IMR-90 (cell line): ENCODE measurements at regions not wholly inside any gene's neighbourhood (a gene's known extent, or its start where the extent isn't known, plus 50 kb on each side); places are given as distances from the start of the nearest gene placed in this dataset.

ENCODE experiments used
- ATAC-seq: fragments of 200-7000 bp; cut with Tn5 transposase; 2 replicates; pipeline ENCODE4 v1.9.1; 2020; ENCODE audit warnings: low read depth, mild to moderate bottlenecking, moderate library complexity
- BruUV-seq: library from RNA; stranded (reverse); fragments of 400-500 nt; replicated peaks from 2 replicates; lab custom pipeline; 2021; lab: Mats Ljungman, UMichigan
- CTCF ChIA-PET: fragments of 300-600 bp; formaldehyde crosslinking; extraction: SDS; loops from one replicate; lab custom pipeline; 2021; ENCODE audit warnings: antibody characterized with exemption; lab: Yijun Ruan, JAX
- POLR2A ChIA-PET: fragments of 300-600 bp; sonication (Branson Sonifier 250); formaldehyde crosslinking; loops from one replicate; lab custom pipeline; 2022; ENCODE audit warnings: antibody characterized with exemption; ENCODE audit not compliant: unreplicated experiment; lab: Charles Lee
- DNase-seq: peaks from one replicate; pipeline ENCODE4 v3.0.0; 2013
- H2AFZ ChIP-seq: replicated peaks from 2 replicates; pipeline ENCODE3; 2013; ENCODE audit warnings: low read length, mild to moderate bottlenecking; ENCODE audit not compliant: poor library complexity
- H2AK5ac ChIP-seq: 2 replicates; pipeline ENCODE4 v1.6.1; 2013; ENCODE audit warnings: low read depth, low read length, inconsistent platforms
- H2AK9ac ChIP-seq: replicated peaks from 2 replicates; pipeline ENCODE3; 2013; ENCODE audit warnings: mild to moderate bottlenecking, low read depth, low read length, moderate library complexity; ENCODE audit not compliant: poor library complexity
- H2BK120ac ChIP-seq: 2 replicates; pipeline ENCODE4 v1.6.1; 2013; ENCODE audit warnings: low read depth, low read length, inconsistent platforms
- H2BK15ac ChIP-seq: 3 replicates; pipeline ENCODE4 v1.6.1; 2013; ENCODE audit warnings: low read depth, low read length, inconsistent platforms
- H2BK20ac ChIP-seq: 2 replicates; pipeline ENCODE4 v1.6.1; 2013; ENCODE audit warnings: low read depth, mild to moderate bottlenecking, inconsistent platforms, low read length, moderate library complexity
- H2BK5ac ChIP-seq: 2 replicates; pipeline ENCODE4 v1.6.1; 2013; ENCODE audit warnings: mild to moderate bottlenecking, low read depth, low read length, inconsistent platforms; ENCODE audit not compliant: poor library complexity, severe bottlenecking
- H3K14ac ChIP-seq: replicated peaks from 2 replicates; pipeline ENCODE4 v1.6.1; 2013; ENCODE audit warnings: low read depth, low read length, inconsistent platforms
- H3K18ac ChIP-seq: 2 replicates; pipeline ENCODE4 v1.6.1; 2013; ENCODE audit warnings: low read depth, low read length, control low read depth
- H3K23ac ChIP-seq: 2 replicates; pipeline ENCODE4 v1.6.1; 2013; ENCODE audit warnings: low read depth, low read length, inconsistent platforms
- H3K27ac ChIP-seq: 2 replicates; pipeline ENCODE4 v1.5.1; 2013; ENCODE audit warnings: mild to moderate bottlenecking, control low read depth, low read length; ENCODE audit not compliant: insufficient read depth
- H3K27me3 ChIP-seq: 2 replicates; pipeline ENCODE4 v1.6.1; 2013; ENCODE audit warnings: low read length; ENCODE audit not compliant: control insufficient read depth, insufficient read depth
- H3K36me3 ChIP-seq: 2 replicates; pipeline ENCODE4 v1.6.1; 2013; ENCODE audit warnings: low read length, mixed read lengths; ENCODE audit not compliant: control insufficient read depth, insufficient read depth
- H3K4ac ChIP-seq: 2 replicates; pipeline ENCODE4 v1.6.1; 2013; ENCODE audit warnings: low read depth, low read length, inconsistent platforms
- H3K4me1 ChIP-seq: 2 replicates; pipeline ENCODE4 v1.6.1; 2013; ENCODE audit warnings: low read length, mixed read lengths; ENCODE audit not compliant: control insufficient read depth, insufficient read depth
- H3K4me2 ChIP-seq: 2 replicates; pipeline ENCODE4 v1.6.1; 2013; ENCODE audit warnings: low read depth, mild to moderate bottlenecking, control low read depth, low read length, moderate library complexity
- H3K4me3 ChIP-seq: 2 replicates; pipeline ENCODE4 v1.5.1; 2013; ENCODE audit warnings: low read depth, mild to moderate bottlenecking, control low read depth, low read length, moderate library complexity; ENCODE audit not compliant: insufficient read depth
- H3K56ac ChIP-seq: 2 replicates; pipeline ENCODE4 v1.6.1; 2013; ENCODE audit warnings: low read length, inconsistent platforms; ENCODE audit not compliant: insufficient read depth; ENCODE audit errors: extremely low read depth
- H3K79me1 ChIP-seq, 2 experiments: 2 replicates each; pipeline ENCODE4 v1.6.1; 2013; ENCODE audit warnings: low read length in 2 of 2, inconsistent platforms in 1 of 2, low read depth in 1 of 2
- H3K9ac ChIP-seq: 2 replicates; pipeline ENCODE4 v1.6.1; 2013; ENCODE audit warnings: low read depth, low read length, control low read depth
- H3K9me1 ChIP-seq: 2 replicates; pipeline ENCODE4 v1.6.1; 2013; ENCODE audit warnings: low read length, inconsistent platforms; ENCODE audit not compliant: insufficient read depth
- H3K9me3 ChIP-seq: 2 replicates; pipeline ENCODE4 v1.6.1; 2013; ENCODE audit warnings: low read length; ENCODE audit not compliant: control insufficient read depth, insufficient read depth
- H4K20me1 ChIP-seq: 2 replicates; pipeline ENCODE4 v1.6.1; 2013; ENCODE audit warnings: low read length, inconsistent platforms; ENCODE audit not compliant: insufficient read depth
- H4K5ac ChIP-seq: 2 replicates; pipeline ENCODE4 v1.6.1; 2013; ENCODE audit warnings: mild to moderate bottlenecking, low read depth, low read length, control low read depth
- H4K8ac ChIP-seq, 2 experiments: 2 replicates each; pipeline ENCODE4 v1.6.1; 2013; ENCODE audit warnings: low read depth in 2 of 2, low read length in 2 of 2, control low read depth in 1 of 2, inconsistent platforms in 1 of 2
- H4K91ac ChIP-seq: 2 replicates; pipeline ENCODE4 v1.6.1; 2013; ENCODE audit warnings: low read depth, low read length, inconsistent platforms; ENCODE audit not compliant: insufficient read depth
- BHLHE40 ChIP-seq: fragments of 150-350 bp; IDR thresholded peaks from 2 replicates; pipeline ENCODE4 v1.6.1; 2016; ENCODE audit warnings: mild to moderate bottlenecking, low read depth, low read length
- CTCF ChIP-seq: conservative IDR thresholded peaks from 2 replicates; pipeline ENCODE4 v1.5.1; 2012; ENCODE audit warnings: mild to moderate bottlenecking, low read depth, low read length, improper control_type of control experiment
- ELK1 ChIP-seq: fragments of 150-350 bp; IDR thresholded peaks from 2 replicates; pipeline ENCODE4 v1.6.1; 2016; ENCODE audit warnings: low read depth, mild to moderate bottlenecking, low read length, moderate library complexity, borderline replicate concordance
- MAFK ChIP-seq: IDR thresholded peaks from 2 replicates; pipeline ENCODE4 v1.6.1; 2012; ENCODE audit warnings: low read depth, low read length, improper control_type of control experiment
- POLR2A ChIP-seq: IDR thresholded peaks from 2 replicates; pipeline ENCODE4 v1.6.1; 2012; ENCODE audit warnings: mild to moderate bottlenecking, low read depth, low read length
- RCOR1 ChIP-seq: IDR thresholded peaks from 2 replicates; pipeline ENCODE4 v1.6.1; 2012; ENCODE audit warnings: mild to moderate bottlenecking, low read length, improper control_type of control experiment; ENCODE audit not compliant: insufficient replicate concordance
- RFX5 ChIP-seq: IDR thresholded peaks from 2 replicates; pipeline ENCODE4 v1.8.0; 2012; ENCODE audit warnings: low read depth, mild to moderate bottlenecking, low read length, moderate library complexity
- SMC3 ChIP-seq: fragments of 150-350 bp; IDR thresholded peaks from 2 replicates; pipeline ENCODE4 v1.6.1; 2016; ENCODE audit warnings: low read depth, mild to moderate bottlenecking, antibody characterized with exemption, low read length, moderate library complexity
- USF2 ChIP-seq: fragments of 150-350 bp; IDR thresholded peaks from 2 replicates; pipeline ENCODE4 v1.6.1; 2017; ENCODE audit warnings: mild to moderate bottlenecking, antibody characterized with exemption, low read length, low read depth
- WGBS, 2 experiments: methylation state at CpG; one replicate each; pipeline versions ENCODE4 v1.1.5 to v1.1.7; 2013; ENCODE audit warnings: missing lambda C conversion rate in 2 of 2; ENCODE audit not compliant: insufficient read length in 1 of 2; ENCODE audit errors: extremely low coverage in 2 of 2; 5-methylcytosine and 5-hydroxymethylcytosine counted together
- dilution Hi-C: fragments of 300-500 bp; cut with HindIII; formaldehyde crosslinking; loops from one replicate; pipeline ENCODE4 v1.14.3; 2018; ENCODE audit warnings: low sequenced_read_pairs; ENCODE audit not compliant: unreplicated experiment
- in situ Hi-C: fragments of 300-500 bp; cut with MboI; formaldehyde crosslinking; loops from 3 replicates; pipeline ENCODE4 v1.14.3; 2019; ENCODE audit warnings: low sequenced_read_pairs, inconsistent platforms, mixed read lengths
- intact Hi-C: fragments of 100-400 bp; cut with micrococcal nuclease; formaldehyde crosslinking; loops from 2 replicates; pipeline ENCODE4 v1.10.0; 2022

- no peak for DNase-seq
- in situ Hi-C loops (no loop called here), dilution Hi-C loops (no loop called here), intact Hi-C loops (no loop called here)
- no peaks in the 10 kb centered on the region for H3K79me1 ChIP-seq
- no peak overlapping the region for H3K4me2 ChIP-seq
- ChIA-PET POLR2A (no interaction called here), CTCF (no interaction called here)
- H2BK15ac ChIP-seq = no peak overlapping the region
- no peak overlapping the region for H2BK120ac ChIP-seq
- H4K91ac ChIP-seq = no peak overlapping the region
- ATAC-seq = no peak
- no peak overlapping the region for H3K14ac ChIP-seq
- no peaks in the 10 kb centered on the region for H3K9me1 ChIP-seq
- no peak overlapping the region for H2BK5ac ChIP-seq
- no peaks in the 10 kb centered on the region for H3K36me3 ChIP-seq
- H3K18ac ChIP-seq = no peak overlapping the region
- no TSS peak for BruUV-seq
- WGBS, 2 experiments = 30% methylated on average over 7 of the region's 23 CpGs; no CpG with 5 or more reads in 1 of the 2 experiments
- H3K9ac ChIP-seq = no peak overlapping the region
- no peaks in the 10 kb centered on the region for H4K20me1 ChIP-seq
- no peak overlapping the region for H3K23ac ChIP-seq
- no peak overlapping the region for H4K8ac ChIP-seq
- no peak for TF ChIP-seq SMC3
- no peak for TF ChIP-seq ELK1
- TF ChIP-seq MAFK = no peak
- TF ChIP-seq RCOR1 = no peak
- TF ChIP-seq USF2 = no peak
- no peak for TF ChIP-seq POLR2A
- TF ChIP-seq BHLHE40 = no peak
- no peak for TF ChIP-seq RFX5
- TF ChIP-seq CTCF = no peak
- no peak overlapping the region for H3K4me3 ChIP-seq
- no peaks in the 10 kb centered on the region for H3K9me3 ChIP-seq
- no peak overlapping the region for H4K5ac ChIP-seq
- H3K4me1 ChIP-seq = no peaks in the 10 kb centered on the region
- no peak overlapping the region for H2AK9ac ChIP-seq
- no peak overlapping the region for H3K56ac ChIP-seq
- no peak overlapping the region for H2BK20ac ChIP-seq
- H3K4ac ChIP-seq = no peak overlapping the region
- H3K27me3 ChIP-seq = no peaks in the 10 kb centered on the region
- no peak overlapping the region for H3K27ac ChIP-seq
- H2AK5ac ChIP-seq = no peak overlapping the region
- H2AFZ ChIP-seq = peak overlapping the region; percentile 43
These were observed 189.9 kb downstream of the FOXD2 start for GRCh38 chr1:47627471-47628370.
